ENCODE measurements at regions not wholly inside any gene's neighbourhood (a gene's known extent, or its start where the extent isn't known, plus 50 kb on each side); places are given as distances from the start of the nearest gene placed in this dataset.
"Not testable (repeated sequence)": the region's sequence is repeated elsewhere in the genome, so short reads cannot be mapped to it uniquely, and the experiment has no call there.

DNA sequence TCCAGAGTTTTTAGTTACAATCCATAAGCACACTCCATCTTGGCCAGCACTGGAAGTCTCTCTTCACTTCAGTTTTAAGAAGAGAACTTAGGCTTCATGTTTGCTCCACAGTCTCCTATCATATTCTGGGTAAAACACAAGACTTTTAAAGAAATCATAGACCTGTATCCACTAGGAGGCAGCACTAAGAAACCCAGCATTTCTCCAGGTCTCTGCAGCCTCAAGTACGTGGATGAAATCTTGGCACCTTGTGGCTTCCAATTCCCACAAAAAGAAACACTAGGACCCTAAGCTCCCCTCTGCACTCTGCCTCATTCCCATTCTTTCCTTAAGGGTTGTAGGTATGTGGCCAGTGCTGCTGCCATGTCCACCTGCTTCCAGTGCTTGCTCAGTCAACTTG lies 367.3 kb upstream of the CASK start:
- TF ChIP-seq, protein P1, sequence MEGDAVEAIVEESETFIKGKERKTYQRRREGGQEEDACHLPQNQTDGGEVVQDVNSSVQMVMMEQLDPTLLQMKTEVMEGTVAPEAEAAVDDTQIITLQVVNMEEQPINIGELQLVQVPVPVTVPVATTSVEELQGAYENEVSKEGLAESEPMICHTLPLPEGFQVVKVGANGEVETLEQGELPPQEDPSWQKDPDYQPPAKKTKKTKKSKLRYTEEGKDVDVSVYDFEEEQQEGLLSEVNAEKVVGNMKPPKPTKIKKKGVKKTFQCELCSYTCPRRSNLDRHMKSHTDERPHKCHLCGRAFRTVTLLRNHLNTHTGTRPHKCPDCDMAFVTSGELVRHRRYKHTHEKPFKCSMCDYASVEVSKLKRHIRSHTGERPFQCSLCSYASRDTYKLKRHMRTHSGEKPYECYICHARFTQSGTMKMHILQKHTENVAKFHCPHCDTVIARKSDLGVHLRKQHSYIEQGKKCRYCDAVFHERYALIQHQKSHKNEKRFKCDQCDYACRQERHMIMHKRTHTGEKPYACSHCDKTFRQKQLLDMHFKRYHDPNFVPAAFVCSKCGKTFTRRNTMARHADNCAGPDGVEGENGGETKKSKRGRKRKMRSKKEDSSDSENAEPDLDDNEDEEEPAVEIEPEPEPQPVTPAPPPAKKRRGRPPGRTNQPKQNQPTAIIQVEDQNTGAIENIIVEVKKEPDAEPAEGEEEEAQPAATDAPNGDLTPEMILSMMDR (conservative IDR thresholded peaks at IDR 0.05), result no peak; the same call in 1 of the 2 replicates
- H3K27ac ChIP-seq, result no peak overlapping the region

DNA sequence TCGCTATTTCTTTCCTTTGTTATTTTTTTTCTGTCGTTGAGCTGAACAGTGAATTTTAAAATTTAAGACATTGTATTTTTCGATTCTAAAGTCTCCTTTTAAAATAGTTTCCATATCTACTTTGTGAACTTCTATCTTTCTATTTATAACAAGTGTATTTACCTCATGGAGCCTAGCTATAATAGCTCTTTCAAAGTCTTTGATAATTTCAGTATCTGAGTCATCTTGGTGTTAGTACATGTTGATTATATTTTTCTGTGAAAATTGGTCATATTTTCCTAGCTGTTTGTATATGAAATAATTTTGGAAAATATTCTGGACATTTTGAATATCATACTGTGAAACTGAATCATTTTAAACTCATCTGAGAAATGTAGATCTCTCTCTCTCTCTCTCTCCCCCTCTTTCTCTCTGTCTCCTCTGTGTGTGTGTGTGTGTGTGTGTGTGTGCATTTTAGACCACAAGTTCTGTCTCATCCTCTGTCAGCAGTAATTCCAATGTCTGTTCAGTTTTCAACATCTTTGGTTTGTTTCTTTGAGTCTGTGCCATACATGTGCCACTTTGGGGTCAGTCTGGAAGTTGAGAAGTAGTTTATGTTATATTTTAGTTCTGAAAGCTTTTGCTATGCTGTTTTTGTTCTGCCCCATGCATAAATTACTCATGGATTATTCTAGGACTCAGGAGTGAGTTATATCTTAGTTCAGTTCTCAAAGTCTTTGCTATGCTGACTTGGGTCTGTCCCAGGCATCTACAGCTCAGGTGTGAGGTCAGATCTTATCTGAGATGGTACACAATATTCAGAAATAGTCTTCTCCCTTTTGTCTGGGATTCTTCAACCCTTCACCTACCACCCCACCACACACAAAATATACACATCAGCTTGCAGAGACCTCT lies 366.4 kb upstream of the CASK start:
- TF ChIP-seq, protein P1 (conservative IDR thresholded peaks at IDR 0.05), result no peak
- H3K27ac ChIP-seq, result no peak overlapping the region

DNA sequence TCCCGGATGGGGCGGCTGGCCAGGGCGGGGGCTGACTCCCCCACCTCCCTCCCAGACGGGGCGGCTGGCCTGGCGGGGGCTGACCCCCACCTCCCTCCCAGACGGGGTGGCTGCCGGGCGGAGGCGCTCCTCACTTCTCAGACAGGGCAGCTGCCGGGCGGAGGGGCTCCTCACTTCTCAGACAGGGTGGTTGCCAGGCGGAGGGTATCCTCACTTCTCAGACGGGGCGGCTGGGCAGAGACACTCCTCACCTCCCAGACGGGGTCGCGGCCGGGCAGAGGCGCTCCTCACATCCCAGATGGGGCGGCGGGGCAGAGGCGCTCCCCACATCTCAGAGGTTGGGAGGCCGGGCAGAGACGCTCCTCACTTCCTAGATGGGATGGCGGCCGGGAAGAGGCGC lies 362.3 kb upstream of the CASK start:
- not testable (repeated sequence) for H3K27ac ChIP-seq

DNA sequence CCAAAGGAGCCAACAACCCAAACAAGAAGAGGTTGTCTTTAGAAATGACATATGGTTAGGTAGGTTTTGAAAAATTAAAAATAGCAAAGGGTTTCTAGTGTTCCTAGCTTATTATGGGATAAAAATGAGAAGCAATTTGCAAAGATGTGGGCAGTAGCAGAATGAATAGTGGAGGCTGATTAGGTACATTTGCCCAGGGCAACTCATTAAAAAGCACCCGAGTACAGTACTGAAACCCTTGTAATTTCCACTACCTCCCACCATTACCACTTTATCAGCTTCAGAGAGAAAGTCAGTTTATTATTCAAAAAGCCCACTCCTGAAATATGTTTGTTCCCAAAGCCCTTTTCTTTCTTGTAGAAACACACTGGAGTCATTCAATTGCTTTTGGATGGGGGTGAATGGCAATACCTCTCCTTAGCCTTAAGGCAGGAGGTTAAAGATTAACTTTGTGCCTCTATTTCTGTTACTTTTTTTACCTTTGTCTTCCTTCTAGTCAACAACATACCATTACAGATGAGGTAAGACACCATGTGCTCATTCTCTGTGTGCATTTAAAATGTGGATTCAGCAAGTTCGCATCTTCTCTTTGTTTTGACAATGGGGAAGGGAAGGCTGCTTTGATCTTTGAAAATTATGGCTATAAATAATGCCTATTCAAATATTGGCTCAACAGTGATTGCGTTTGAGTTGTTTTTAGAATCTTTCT lies 353.8 kb upstream of the CASK start:
- no peak overlapping the region for H3K27ac ChIP-seq
- TF ChIP-seq, protein P1 (conservative IDR thresholded peaks at IDR 0.05), result no peak

DNA sequence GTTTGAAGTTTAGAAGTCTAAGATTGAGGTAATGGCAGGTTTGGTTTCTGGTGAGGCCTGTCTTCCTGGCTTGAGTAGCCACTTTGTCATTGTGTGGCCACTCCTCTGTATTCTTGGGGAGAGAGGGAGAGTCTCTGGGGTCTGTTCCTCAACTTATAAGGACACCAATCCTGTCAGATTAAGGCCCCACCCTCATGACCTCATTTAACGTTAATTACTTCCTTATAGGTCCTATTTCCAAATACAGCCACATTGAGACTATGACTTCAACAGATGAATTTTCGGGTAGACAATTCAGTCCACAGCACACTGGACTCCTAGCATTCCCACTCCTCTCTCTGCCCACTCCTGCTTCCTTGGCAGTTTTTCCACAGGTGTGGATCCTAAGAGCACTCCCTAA lies 350.8 kb upstream of the CASK start:
- TF ChIP-seq, protein P1 (conservative IDR thresholded peaks at IDR 0.05), result no peak
- H3K27ac ChIP-seq, result no peak overlapping the region

DNA sequence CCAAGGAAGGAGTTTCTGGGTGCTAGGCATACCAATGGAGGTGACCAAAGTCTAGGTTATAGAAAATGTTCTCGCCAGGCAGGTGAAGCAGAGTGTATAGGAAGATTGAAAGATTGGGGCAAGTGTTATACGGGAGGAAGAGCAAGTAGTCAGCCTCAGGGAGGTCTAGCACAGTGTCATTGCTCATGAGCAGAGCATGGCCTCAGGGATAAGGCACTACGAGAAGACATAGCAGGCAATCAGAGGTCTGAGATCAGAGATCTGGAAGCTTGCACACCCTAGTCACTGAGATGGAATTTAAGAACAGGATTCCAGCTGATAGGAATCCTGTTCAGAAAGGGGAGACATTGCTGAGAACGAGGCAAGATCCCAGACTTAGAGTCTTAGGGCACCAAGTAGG lies 350.0 kb upstream of the CASK start:
- no peak overlapping the region for H3K27ac ChIP-seq
- TF ChIP-seq, protein P1 (conservative IDR thresholded peaks at IDR 0.05), result no peak

DNA sequence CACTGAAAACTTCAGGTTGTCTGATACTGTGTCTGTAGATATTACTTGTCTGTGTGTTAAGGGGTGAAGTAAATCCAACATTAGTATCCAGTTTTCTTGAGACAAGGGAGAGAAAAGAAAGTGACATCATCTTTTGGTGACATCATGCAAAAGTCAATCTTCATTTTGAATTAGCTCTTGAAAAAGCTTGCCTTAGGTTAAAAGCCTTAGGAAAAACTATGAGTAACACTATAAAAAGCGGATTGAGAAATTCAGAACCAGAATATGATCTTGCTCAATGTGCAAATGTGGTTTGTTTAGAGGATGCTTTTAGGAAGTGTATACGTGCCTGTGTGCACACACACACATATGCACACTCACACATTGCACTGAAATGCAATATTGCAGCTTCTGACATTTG lies 345.8 kb upstream of the CASK start:
- no peak overlapping the region for H3K27ac ChIP-seq
- TF ChIP-seq, protein P1 (conservative IDR thresholded peaks at IDR 0.05), result no peak

DNA sequence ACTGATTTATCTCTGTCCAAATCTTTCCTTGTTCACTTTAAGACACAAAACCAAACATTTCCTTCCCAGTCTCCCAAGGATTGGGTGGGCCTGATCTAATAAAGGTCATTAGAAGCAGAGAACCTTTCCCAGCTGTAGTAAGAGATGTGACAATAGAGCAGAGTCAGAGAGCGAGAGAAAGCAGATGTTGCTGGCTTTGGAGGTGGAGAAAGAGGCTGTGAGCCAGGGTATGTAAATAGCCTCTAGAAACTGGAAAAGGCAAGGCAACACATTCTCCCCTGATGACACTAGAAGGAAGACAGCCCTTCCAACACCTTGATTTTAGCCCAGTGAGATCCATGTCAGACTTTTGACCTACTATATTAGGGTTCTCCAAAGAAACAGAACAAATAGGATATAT lies 337.5 kb upstream of the CASK start:
- TF ChIP-seq, protein P1 (conservative IDR thresholded peaks at IDR 0.05), result no peak
- H3K27ac ChIP-seq, result no peak overlapping the region
